HepG2 (cell line): ENCODE measurements at regions not wholly inside any gene's neighbourhood (a gene's known extent, or its start where the extent isn't known, plus 50 kb on each side); places are given as distances from the start of the nearest gene placed in this dataset.

Experiments used
- ARID5B ChIP-seq: IDR thresholded peaks from 2 replicates; pipeline ENCODE4 v1.4.0; 2020; ENCODE audit warnings: mild to moderate bottlenecking, missing genetic modification reagents
- CEBPG ChIP-seq: IDR thresholded peaks from 2 replicates; pipeline ENCODE4 v1.6.1; 2016
- MED1 ChIP-seq: sonication (generic); formaldehyde crosslinking; IDR thresholded peaks from 2 replicates; pipeline ENCODE4 v1.4.0; 2020; ENCODE audit warnings: missing genetic modification reagents
- POLR2G ChIP-seq: fragments of 200-400 bp; formaldehyde crosslinking; IDR thresholded peaks from 2 replicates; pipeline ENCODE4 v1.6.1; 2018; ENCODE audit warnings: mild to moderate bottlenecking, low read depth, low read length, moderate library complexity
- SP5 ChIP-seq: IDR thresholded peaks from 2 replicates; pipeline ENCODE4 v1.6.1; 2016; ENCODE audit warnings: low read depth, borderline replicate concordance
- YEATS4 ChIP-seq: sonication (generic); formaldehyde crosslinking; IDR thresholded peaks from 2 replicates; pipeline ENCODE4 v1.4.0; 2020; ENCODE audit warnings: missing genetic modification reagents, borderline replicate concordance
- ZFP90 ChIP-seq: sonication (generic); formaldehyde crosslinking; IDR thresholded peaks from 2 replicates; pipeline ENCODE4 v1.8.0; 2022; ENCODE audit warnings: missing genetic modification reagents, mild to moderate bottlenecking, inconsistent platforms, borderline replicate concordance
- ZNF704 ChIP-seq: sonication (generic); formaldehyde crosslinking; IDR thresholded peaks from 2 replicates; pipeline ENCODE4 v1.8.1; 2023; ENCODE audit warnings: mild to moderate bottlenecking, inconsistent platforms, moderate library complexity, missing genetic modification reagents, borderline replicate concordance

- TF ChIP-seq ARID5B (CRISPR knock-in tag) (peak; percentile 51), ZFP90 (CRISPR knock-in tag) (peak; percentile 53; the same call in 1 of the 2 replicates), ZNF704 (CRISPR knock-in tag) (0 out of 2 replicates have a peak, but pooled peaks have one; percentile 47), CEBPG (CRISPR knock-in tag) (peak; percentile 21; the same call in 1 of the 2 replicates), SP5 (CRISPR knock-in tag) (peak; percentile 7; the same call in 1 of the 2 replicates), YEATS4 (peak; percentile 53), MED1 (CRISPR knock-in tag) (0 out of 2 replicates have a peak, but pooled peaks have one; percentile 25), POLR2G (peak; percentile 57; the same call in 1 of the 2 replicates)
Observed at GRCh38 chr16:72627182-72627896, 420.6 kb downstream of the ZFHX3 start (continued).
